ENCODE measurements at regions not wholly inside any gene's neighbourhood (a gene's known extent, or its start where the extent isn't known, plus 50 kb on each side); places are given as distances from the start of the nearest gene placed in this dataset.

DNA sequence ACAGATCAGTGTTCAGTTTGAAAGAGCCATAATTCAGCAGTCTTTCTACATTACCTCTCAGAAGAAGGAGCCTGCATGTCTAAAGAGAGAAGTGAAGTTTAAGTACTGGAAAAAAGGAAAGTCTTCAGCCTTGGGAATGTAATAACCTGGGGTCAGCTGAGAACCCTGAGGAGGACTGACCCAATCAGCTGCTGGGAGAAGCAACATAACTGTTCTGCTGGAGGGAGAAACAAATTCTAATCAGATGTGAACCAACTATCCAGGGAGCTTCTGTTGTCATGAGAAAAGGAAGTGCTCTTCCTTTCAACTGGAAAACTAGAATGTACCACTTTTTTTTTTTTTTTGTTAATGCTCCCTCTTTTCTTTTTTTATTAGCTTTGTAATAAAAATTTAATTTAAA lies 64.5 kb upstream of the PDE5A start:
- TF ChIP-seq, protein P1, sequence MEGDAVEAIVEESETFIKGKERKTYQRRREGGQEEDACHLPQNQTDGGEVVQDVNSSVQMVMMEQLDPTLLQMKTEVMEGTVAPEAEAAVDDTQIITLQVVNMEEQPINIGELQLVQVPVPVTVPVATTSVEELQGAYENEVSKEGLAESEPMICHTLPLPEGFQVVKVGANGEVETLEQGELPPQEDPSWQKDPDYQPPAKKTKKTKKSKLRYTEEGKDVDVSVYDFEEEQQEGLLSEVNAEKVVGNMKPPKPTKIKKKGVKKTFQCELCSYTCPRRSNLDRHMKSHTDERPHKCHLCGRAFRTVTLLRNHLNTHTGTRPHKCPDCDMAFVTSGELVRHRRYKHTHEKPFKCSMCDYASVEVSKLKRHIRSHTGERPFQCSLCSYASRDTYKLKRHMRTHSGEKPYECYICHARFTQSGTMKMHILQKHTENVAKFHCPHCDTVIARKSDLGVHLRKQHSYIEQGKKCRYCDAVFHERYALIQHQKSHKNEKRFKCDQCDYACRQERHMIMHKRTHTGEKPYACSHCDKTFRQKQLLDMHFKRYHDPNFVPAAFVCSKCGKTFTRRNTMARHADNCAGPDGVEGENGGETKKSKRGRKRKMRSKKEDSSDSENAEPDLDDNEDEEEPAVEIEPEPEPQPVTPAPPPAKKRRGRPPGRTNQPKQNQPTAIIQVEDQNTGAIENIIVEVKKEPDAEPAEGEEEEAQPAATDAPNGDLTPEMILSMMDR (conservative IDR thresholded peaks at IDR 0.05; ENCODE audit: low read length): no peak
- TF ChIP-seq EZH2phosphoT487 (IDR thresholded peaks at IDR 0.05; ENCODE audit: borderline replicate concordance, low read depth, low read length): no peak

Measured in OCI-LY7 (cell line).